HG03460 (cell line): ENCODE measurements at regions not wholly inside any gene's neighbourhood (a gene's known extent, or its start where the extent isn't known, plus 50 kb on each side); places are given as distances from the start of the nearest gene placed in this dataset.
A peak's percentile ranks its signal among the peaks of the same experiment; 100 is the strongest.

ENCODE experiments used
- ATAC-seq: cut with Tn5 transposase; IDR thresholded peaks from one replicate; pipeline ENCODE4 v1.9.1; 2021; ENCODE audit not compliant: unreplicated experiment

DNA sequence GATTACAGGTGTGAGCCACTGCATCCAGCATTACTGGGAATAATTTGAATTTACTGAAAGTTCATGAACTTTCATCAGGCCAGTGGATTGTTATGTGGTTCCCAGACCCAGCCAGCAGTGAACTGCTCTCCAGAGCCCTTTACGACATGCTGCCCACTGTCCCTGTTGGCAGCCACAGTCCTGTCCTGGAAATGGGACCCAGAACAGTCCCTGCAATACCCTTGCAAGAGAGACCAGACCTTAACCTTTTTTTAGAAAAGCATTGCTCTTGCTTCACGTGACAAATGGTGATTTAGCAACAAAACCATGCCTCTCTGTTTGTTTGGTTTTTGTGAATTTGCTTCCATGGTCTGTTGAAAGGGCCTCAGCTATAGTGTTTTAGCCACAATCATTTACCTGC, 367.3 kb upstream of the C2CD4B start:
- no peak for ATAC-seq

DNA sequence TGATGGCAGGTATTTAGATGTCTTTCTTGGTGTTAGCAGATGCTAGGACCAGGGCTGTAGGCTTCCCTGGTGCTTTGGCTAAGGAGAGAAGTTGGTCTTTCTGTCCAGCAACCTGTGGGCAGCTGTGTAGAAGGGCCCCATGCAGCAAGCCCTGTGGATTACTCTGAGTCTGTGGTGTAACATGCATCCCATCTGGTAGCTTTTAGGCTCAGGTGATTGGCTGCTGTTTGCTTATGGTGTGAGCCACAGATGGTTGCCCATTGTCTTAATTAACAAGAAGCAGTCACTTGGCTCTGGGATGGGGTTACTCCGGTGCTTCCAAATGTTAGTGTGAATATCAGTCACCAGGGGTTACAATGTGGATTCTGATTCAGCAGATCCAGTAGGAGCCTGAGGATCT, 368.6 kb upstream of the C2CD4B start:
- no peak for ATAC-seq

DNA sequence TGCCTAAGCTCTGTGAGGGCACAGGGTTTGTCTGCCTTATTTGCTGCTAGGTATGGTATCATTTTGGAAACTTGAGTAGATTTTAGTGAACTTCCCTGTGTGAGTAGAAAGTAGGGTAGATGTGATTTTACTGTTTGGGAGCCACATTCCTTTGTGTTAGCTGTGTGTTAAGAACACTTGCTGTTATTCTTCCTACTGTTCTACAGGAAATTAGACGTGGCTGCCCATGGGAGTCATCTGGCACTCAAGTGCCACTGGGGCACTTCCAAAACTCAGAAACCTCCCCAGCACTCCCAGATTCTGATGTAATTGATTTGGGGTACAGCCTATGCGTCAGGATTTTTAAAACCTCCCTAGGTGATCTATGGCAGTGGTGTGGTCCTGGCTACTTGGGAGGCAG, 369.9 kb upstream of the C2CD4B start:
- no peak for ATAC-seq

DNA sequence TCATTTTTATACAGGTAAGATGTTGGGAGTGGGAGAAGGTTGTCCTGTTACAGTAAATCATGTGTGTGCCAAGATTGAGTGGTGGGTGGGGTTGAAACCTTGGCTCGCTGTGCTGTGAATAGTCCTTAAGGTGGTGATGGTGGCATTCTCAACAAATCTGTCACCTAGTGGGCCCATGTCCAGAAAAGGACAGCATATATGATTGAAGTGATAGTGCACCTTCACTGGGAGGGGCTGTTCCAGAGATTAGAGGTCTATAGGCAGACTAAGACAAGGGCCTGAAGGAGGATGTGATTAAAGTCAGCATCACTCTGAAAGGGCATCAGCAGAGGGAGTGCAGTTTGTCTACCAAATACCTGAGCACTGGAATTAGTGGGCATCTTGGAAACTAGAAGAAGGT, 374.2 kb upstream of the C2CD4B start:
- no peak for ATAC-seq

DNA sequence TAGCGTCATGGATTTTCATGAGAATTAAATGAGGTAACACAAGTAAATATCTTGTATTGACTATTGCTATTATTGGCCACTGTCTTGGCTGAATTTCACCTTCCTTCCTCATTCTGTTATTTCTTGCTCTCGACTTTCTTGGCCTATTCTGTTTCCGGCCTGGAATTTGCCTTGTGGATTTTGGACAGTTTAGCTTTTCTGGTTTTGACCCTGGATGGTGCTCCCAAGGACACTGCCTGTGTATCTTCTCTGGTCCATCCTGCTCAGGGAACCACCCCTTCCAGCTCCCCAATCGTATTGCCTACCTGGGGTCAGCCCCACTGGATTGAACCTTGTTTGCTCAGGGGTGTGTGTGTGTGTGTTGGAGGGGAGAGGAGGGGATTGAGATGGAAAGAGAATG, 376.2 kb upstream of the C2CD4B start:
- ATAC-seq = no peak

GRCh38 chr15:62541846-62542245, 376.8 kb upstream of the C2CD4B start:
- no peak for ATAC-seq

GRCh38 chr15:62544446-62544845, 379.4 kb upstream of the C2CD4B start:
- no peak for ATAC-seq

GRCh38 chr15:62545467-62546227, 380.6 kb upstream of the C2CD4B start:
- ATAC-seq = no peak

DNA sequence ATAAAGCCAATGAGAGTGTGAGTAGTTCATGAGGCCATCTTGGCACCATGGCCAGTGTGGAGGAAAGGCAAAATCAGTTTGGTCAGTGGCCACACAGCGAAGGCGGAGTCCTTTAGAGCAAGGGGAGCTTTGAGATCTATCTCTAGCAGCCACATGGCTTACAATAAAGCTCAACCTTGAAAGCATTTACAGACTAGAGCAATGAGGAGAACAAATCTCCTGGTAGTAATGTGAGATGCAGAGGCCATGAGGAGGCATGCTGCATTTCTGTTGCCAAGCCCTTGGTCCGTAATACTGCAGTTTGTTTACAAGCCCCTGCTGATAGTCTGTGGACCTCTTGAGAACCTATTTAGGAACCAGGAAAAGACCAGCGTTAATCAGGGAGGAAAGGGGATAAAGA, 381.5 kb upstream of the C2CD4B start:
- ATAC-seq = no peak

- no peak for ATAC-seq
Observed at GRCh38 chr15:62547584-62547983, 382.5 kb upstream of the C2CD4B start.

DNA sequence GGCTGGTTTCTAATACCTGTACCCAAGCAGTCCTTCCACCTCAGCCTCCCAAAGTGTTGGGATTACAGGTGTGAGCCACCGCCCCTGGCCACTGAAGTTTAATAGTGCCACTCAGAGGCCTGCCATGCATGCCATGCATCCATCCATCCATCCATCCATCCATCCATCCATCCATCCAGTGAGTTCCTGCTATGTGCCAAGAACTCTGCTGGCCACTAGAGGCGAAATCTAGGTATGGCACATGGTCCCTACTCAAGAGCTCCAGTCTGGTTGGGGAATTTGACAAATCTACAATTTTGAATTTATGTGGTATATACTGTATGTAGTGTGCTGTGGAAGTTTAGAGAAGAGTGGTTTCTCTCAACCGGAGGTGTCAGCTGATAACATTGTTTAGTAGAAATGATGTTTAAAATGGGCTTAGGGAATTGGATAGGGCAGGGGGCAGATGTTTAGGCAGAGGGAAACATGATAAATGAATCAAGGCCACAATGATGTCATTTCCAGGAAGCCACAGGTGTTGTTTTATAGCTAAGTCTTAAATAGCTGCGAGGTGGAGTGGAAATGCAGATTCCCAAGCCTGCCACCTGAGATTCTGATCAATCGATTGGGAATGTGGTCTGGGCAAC, 384.4 kb upstream of the C2CD4B start:
- no peak for ATAC-seq

DNA sequence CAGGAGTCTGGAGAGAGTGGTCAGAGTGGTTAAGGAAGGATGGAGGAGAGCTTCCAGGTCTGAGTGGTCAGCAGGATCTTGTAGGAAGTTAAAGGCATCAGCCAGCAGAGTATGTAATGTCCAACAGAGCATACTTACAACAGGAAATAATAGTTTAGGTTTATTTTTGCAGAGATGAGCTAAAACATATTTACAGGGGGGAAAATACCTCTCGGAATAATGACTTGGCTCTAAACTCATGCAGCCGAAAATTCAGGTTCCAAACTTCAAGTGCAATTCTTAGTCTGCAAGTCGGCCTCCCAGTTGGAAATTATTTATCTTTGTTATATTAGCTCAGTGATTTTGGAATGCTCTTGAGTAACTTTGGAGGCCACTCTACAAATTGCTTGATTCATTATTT, 385.0 kb upstream of the C2CD4B start:
- no peak for ATAC-seq

- no peak for ATAC-seq
Observed at GRCh38 chr15:62552444-62552843, 387.4 kb upstream of the C2CD4B start.

DNA sequence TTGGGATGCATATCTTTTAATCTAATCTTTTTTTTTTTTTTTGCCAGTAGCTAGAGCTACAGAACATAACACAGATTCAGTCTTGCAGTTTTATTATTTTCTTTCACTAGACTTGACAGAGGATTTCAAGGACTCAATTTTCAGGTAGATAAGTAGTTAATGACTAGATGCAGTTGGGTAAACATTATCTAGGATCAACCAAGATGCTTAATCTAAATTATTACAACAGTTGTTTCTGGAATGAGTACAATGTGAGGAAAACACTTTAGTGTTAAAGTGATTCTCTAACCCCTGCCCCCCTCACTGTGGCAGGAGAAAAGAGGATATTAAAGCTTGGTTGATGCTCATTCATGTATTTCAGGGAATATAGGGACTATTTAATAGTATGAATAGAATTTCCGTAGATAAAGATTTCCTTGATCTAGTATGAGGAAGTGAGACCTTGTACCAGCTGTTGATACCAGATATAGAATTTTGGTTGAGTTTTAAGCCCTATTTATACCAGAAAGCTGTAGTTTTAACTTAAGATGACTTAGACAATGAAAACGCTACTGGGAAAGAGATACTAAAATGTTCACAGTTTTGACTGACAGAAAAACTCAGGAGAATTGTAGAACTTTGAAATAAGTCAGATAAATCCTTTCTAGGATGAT, 389.0 kb upstream of the C2CD4B start:
- ATAC-seq = peak; percentile 67

- ATAC-seq = no peak
Observed at GRCh38 chr15:62558640-62559380, 393.7 kb upstream of the C2CD4B start.

DNA sequence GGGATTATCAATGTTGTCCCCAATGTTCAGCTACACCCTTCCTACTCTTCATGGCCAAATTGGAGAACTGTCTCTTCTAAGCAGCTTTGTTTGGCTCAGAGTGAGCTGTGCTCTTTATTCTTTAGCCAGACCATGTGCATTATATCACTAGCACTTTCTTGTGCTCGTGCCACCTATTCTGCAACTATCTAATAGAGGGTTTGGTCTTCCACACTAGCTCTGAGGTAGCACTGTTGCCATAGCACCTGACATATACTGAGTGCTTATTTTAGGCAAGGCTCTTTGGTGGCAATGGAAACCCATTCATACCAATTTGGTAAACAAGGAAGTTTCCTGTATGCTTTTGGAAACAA, 394.3 kb upstream of the C2CD4B start:
- no peak for ATAC-seq

DNA sequence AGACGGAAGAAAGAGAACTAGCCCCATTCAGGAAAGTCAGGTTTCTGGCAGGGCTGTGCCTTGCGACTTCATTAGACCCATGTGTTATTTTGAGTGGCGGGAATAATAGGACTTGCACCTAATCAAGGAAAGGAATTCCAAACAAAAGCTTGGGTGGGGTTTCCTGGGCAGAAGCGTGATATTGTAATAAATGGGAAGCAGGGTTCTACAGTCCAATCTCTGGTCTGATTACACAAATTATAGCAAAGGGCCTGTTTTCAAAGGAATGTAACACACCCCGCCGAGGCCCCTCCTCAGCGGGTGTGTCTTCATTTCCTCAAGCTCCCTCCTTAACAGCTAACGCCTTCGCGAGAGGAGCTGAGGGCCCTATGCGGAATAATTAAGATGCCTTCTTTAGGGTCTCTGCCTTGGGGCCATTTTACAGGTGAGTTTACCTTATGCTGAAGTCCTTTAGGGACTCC, 396.0 kb upstream of the C2CD4B start:
- ATAC-seq = no peak

DNA sequence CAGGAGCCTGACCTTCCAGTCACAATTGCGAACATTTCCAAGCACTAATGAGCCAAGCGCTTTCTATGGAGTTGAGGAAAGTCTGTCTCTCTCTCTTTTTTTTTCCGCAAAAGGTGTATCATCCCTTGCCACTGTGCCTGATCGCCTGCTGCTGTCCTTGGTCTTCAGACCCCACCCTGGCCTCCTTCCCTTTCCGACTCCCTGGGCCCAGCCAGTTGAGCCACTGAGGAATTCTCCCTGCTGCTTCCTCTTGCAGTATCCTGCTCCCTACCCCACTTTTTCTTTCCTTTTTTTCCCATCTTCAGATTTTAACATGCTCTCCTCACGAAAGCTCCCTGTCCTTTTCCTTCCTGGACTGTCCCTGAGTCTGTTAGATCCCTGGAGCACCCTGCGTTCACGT, 396.5 kb upstream of the C2CD4B start:
- ATAC-seq = no peak

DNA sequence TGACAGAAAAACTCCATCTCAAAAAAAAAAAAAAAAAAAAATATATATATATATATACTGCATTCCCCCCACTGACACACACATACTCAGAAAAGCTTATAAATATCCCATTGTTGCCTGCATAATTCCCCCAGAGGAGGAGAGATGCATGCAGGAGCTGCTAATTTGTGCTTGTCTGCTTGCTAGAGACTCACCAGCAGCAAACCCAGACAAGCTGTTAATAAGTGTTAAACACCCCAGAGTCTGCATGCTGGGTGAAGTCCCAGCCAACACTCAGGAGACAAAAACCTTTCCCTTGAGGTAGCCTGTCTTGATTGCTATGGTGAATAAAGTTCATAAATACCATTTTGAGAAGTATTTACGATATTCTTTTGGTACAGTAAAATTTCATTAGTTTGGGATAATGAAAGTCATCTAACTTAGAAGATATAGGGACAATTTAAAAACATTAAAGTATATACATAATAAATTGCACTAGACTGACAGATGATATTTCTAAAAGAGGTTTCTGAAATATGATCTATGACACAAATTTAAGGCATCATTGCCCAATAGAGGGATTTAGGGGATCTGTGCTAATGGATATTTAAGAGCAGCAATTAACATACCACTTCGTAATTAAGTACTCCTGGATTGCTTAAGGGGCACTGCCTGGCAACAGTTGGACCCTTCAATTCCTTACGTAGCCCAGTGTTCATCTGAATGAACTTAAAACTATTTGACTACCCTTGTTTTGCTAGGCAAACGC, 400.0 kb upstream of the C2CD4B start:
- ATAC-seq = no peak

DNA sequence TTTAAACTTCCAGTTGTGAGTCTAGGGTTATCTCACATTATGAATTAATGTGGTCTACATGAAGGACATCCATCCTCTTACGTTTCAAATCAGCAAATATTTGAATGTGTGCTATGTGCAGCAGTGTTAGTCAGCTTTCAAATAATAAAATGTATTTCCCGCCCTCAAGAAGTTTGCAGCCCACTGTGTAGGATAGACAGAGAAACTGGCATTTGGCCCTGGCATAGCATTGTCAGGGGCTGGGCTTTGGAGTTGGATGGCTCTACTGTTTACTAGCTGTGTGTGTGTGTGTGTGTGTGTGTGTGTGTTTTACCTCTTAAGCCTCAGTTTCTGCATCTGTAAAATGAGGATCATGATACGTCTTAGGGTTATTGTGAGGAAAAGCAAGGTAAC, 400.5 kb upstream of the C2CD4B start:
- no peak for ATAC-seq

GRCh38 chr15:62566248-62566647, 401.2 kb upstream of the C2CD4B start:
- no peak for ATAC-seq
